BJ (cell line): ENCODE measurements at regions not wholly inside any gene's neighbourhood (a gene's known extent, or its start where the extent isn't known, plus 50 kb on each side); places are given as distances from the start of the nearest gene placed in this dataset.

Experiments
- CTCF ChIA-PET: fragments of 350-600 bp; formaldehyde crosslinking; extraction: SDS; loops from one replicate; lab custom pipeline; 2021; ENCODE audit warnings: antibody characterized with exemption, inconsistent platforms; lab: Yijun Ruan, JAX
- POLR2A ChIA-PET: fragments of 300-600 bp; sonication (Branson Sonifier 250); formaldehyde crosslinking; extraction: SDS; loops from one replicate; lab custom pipeline; 2021; ENCODE audit warnings: antibody characterized with exemption; lab: Charles Lee
- DNase-seq: peaks from one replicate; pipeline ENCODE4 v3.0.0-alpha.2; 2011; ENCODE audit warnings: low read depth
- H3K27me3 ChIP-seq: 2 replicates; pipeline ENCODE4 v1.6.0; 2011; ENCODE audit warnings: low read length; ENCODE audit not compliant: control insufficient read depth, insufficient read depth
- H3K36me3 ChIP-seq: 2 replicates; pipeline ENCODE4 v1.5.1; 2011; ENCODE audit warnings: low read length; ENCODE audit not compliant: control insufficient read depth, insufficient read depth
- H3K4me3 ChIP-seq: 2 replicates; pipeline ENCODE4 v1.5.1; 2011; ENCODE audit warnings: low read depth, mild to moderate bottlenecking, control low read depth, low read length
- CTCF ChIP-seq: IDR thresholded peaks from 2 replicates; pipeline ENCODE4 v1.5.1; 2011; ENCODE audit warnings: low read depth, mild to moderate bottlenecking, control low read depth, inconsistent platforms, low read length, moderate library complexity; ENCODE audit not compliant: insufficient read depth

GRCh38 chr1:57835620-57836019 is 411.8 kb upstream of the DAB1 start:
- ChIA-PET CTCF (interaction anchor here (2.4 to 3.0 kb wide), 2 partner anchors 9 to 11 kb away, joined by 6 to 9 read pairs; no protein-coding TSS in a partner anchor), POLR2A (no interaction called here)
- H3K36me3 ChIP-seq = no peaks in the 10 kb centered on the region
- no peak overlapping the region for H3K4me3 ChIP-seq
- TF ChIP-seq CTCF = peak; percentile 16; the same call in 1 of the 2 replicates
- no peak for DNase-seq
- H3K27me3 ChIP-seq = no peaks in the 10 kb centered on the region

GRCh38 chr1:57833296-57833695 is 409.4 kb upstream of the DAB1 start:
- no peaks in the 10 kb centered on the region for H3K36me3 ChIP-seq
- no peak for TF ChIP-seq CTCF
- POLR2A ChIA-PET = no interaction called here
- CTCF ChIA-PET = no interaction called here
- DNase-seq = no peak
- no peaks in the 10 kb centered on the region for H3K27me3 ChIP-seq
- H3K4me3 ChIP-seq = no peak overlapping the region

DNA sequence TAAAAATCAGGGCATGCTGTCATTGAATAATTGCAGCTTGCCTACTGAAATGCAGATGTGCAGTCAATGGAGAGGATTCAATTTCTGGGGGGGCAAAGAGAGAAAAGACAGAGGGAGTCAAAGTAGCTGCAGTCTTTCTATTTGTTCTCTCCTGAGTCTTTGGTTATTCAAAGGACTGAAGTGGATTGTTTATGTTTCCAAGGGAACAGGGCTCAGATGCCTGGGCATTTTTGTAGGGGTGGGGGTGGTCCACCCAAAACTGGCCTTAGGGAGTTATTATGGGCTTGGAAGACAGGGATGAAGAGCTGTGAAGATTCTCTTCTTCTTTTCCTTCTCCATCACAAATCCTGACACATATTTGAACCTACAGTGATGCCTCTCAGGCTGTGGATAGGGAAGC is 408.8 kb upstream of the DAB1 start:
- CTCF ChIA-PET = no interaction called here
- no peak overlapping the region for H3K4me3 ChIP-seq
- no peaks in the 10 kb centered on the region for H3K27me3 ChIP-seq
- DNase-seq = no peak
- TF ChIP-seq CTCF = no peak
- POLR2A ChIA-PET = no interaction called here
- no peaks in the 10 kb centered on the region for H3K36me3 ChIP-seq

DNA sequence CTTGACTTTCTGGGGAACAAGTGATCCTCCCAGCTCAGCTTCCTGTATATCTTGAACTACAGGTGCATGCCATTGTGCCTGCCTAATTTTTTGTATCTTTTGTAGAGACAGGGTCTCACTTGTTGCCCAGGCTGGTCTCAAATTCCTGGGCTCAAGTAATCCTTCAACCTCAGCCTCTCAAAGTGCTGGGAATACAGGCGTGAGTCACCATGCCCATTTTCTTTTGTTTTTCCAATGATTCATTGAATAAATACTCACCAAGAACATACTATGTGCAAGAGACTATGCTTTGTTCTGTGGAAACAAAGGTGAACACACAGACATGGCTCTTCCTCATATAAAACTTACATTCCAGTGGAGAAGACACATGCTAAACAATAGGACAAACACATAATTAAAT is 407.8 kb upstream of the DAB1 start:
- H3K27me3 ChIP-seq = no peaks in the 10 kb centered on the region
- no peak for TF ChIP-seq CTCF
- DNase-seq = no peak
- no peak overlapping the region for H3K4me3 ChIP-seq
- ChIA-PET CTCF (no interaction called here), POLR2A (no interaction called here)
- no peaks in the 10 kb centered on the region for H3K36me3 ChIP-seq

GRCh38 chr1:57826535-57826934 is 402.7 kb upstream of the DAB1 start:
- no peak for DNase-seq
- no peak for TF ChIP-seq CTCF
- POLR2A ChIA-PET = no interaction called here
- Histone ChIP-seq H3K36me3 (no peaks in the 10 kb centered on the region), H3K4me3 (no peak overlapping the region), H3K27me3 (no peaks in the 10 kb centered on the region)
- CTCF ChIA-PET = interaction anchor here (0.7 to 1.1 kb wide), 2 partner anchors 14 to 77 kb away, joined by 3 read pairs; no protein-coding TSS in a partner anchor
